ENCODE measurements at regions not wholly inside any gene's neighbourhood (a gene's known extent, or its start where the extent isn't known, plus 50 kb on each side); places are given as distances from the start of the nearest gene placed in this dataset.
"Not testable (repeated sequence)": the region's sequence is repeated elsewhere in the genome, so short reads cannot be mapped to it uniquely, and the experiment has no call there.

GRCh38 chr14:38578278-38578681 lies 322.4 kb upstream of the CLEC14A start:
- POLR2A ChIA-PET: no interaction called here
- CTCF ChIA-PET: no interaction called here
- TF ChIP-seq BHLHE40 (IDR thresholded peaks at IDR 0.05; ENCODE audit: borderline replicate concordance) (no peak), LEF1 (IDR thresholded peaks at IDR 0.05; ENCODE audit: borderline replicate concordance) (no peak), FOXA1 (IDR thresholded peaks at IDR 0.05) (no peak), SUZ12 (IDR thresholded peaks at IDR 0.05) (no peak), NFRKB (IDR thresholded peaks at IDR 0.05) (no peak), TARDBP (IDR thresholded peaks at IDR 0.05) (no peak), ARNT (IDR thresholded peaks at IDR 0.05) (no peak), CTBP1 (IDR thresholded peaks at IDR 0.05; ENCODE audit: borderline replicate concordance) (no peak), FOXK2 (IDR thresholded peaks at IDR 0.05) (no peak), ELF4 (IDR thresholded peaks at IDR 0.05) (no peak), HDGF (IDR thresholded peaks at IDR 0.05; ENCODE audit: borderline replicate concordance) (no peak), FOXM1 (IDR thresholded peaks at IDR 0.05; ENCODE audit: borderline replicate concordance) (no peak), L3MBTL2 (conservative IDR thresholded peaks at IDR 0.05) (no peak), SP1 (IDR thresholded peaks at IDR 0.05) (no peak), ZNF384 (IDR thresholded peaks at IDR 0.05) (no peak)
- TF ChIP-seq, protein P1, sequence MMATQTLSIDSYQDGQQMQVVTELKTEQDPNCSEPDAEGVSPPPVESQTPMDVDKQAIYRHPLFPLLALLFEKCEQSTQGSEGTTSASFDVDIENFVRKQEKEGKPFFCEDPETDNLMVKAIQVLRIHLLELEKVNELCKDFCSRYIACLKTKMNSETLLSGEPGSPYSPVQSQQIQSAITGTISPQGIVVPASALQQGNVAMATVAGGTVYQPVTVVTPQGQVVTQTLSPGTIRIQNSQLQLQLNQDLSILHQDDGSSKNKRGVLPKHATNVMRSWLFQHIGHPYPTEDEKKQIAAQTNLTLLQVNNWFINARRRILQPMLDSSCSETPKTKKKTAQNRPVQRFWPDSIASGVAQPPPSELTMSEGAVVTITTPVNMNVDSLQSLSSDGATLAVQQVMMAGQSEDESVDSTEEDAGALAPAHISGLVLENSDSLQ (IDR thresholded peaks at IDR 0.05): no peak
- DNase-seq (ENCODE audit: extremely low spot score): no peak

GRCh38 chr14:38567703-38568102 lies 311.8 kb upstream of the CLEC14A start:
- TF ChIP-seq BHLHE40 (IDR thresholded peaks at IDR 0.05; ENCODE audit: borderline replicate concordance) (no peak), SUZ12 (IDR thresholded peaks at IDR 0.05) (no peak), NFRKB (IDR thresholded peaks at IDR 0.05) (no peak), FOXA1 (IDR thresholded peaks at IDR 0.05) (no peak), LEF1 (IDR thresholded peaks at IDR 0.05; ENCODE audit: borderline replicate concordance) (no peak), FOXK2 (IDR thresholded peaks at IDR 0.05) (no peak)
- no peak for DNase-seq (ENCODE audit: extremely low spot score)
- ChIA-PET POLR2A (no interaction called here), CTCF (no interaction called here)

GRCh38 chr14:38561657-38562056 lies 305.8 kb upstream of the CLEC14A start:
- DNase-seq (ENCODE audit: extremely low spot score): no peak
- CTCF ChIA-PET: interaction anchor here (0.6 kb wide), 1 partner anchor 972 kb away, joined by 3 read pairs; no protein-coding TSS in a partner anchor
- POLR2A ChIA-PET: no interaction called here
- TF ChIP-seq FOXK2 (IDR thresholded peaks at IDR 0.05) (no peak), SUZ12 (IDR thresholded peaks at IDR 0.05) (no peak), TARDBP (IDR thresholded peaks at IDR 0.05) (no peak), NFRKB (IDR thresholded peaks at IDR 0.05) (no peak), L3MBTL2 (conservative IDR thresholded peaks at IDR 0.05) (no peak), ARNT (IDR thresholded peaks at IDR 0.05) (no peak), LEF1 (IDR thresholded peaks at IDR 0.05; ENCODE audit: borderline replicate concordance) (no peak), ZNF384 (IDR thresholded peaks at IDR 0.05) (no peak), HDGF (IDR thresholded peaks at IDR 0.05; ENCODE audit: borderline replicate concordance) (no peak)

DNA sequence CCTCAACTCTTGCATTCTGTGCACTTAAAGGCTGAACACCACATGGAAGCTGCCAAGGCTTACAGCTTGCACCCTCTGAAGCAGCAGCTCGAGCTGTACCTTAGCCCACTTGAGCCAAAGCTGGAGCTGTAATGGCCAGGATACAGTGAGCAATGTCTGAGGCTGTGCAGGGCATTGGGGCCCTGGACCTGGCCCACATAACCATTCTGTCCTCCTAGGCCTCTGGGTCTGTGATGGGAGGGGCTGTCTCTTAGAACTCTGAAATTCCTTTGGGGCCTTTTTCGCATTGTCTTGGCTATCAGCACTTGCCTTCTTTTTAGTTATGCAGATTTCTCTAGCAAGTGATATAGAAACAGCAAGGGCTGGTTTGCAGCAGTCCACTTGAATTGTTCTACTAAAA lies 303.8 kb upstream of the CLEC14A start:
- ChIA-PET CTCF (no interaction called here), POLR2A (no interaction called here)
- TF ChIP-seq SP1 (IDR thresholded peaks at IDR 0.05) (no peak), ELF4 (IDR thresholded peaks at IDR 0.05) (no peak), L3MBTL2 (conservative IDR thresholded peaks at IDR 0.05) (no peak), FOXM1 (IDR thresholded peaks at IDR 0.05; ENCODE audit: borderline replicate concordance) (no peak), BHLHE40 (IDR thresholded peaks at IDR 0.05; ENCODE audit: borderline replicate concordance) (no peak), TARDBP (IDR thresholded peaks at IDR 0.05) (no peak), FOXK2 (IDR thresholded peaks at IDR 0.05) (no peak), HDGF (IDR thresholded peaks at IDR 0.05; ENCODE audit: borderline replicate concordance) (no peak), CTBP1 (IDR thresholded peaks at IDR 0.05; ENCODE audit: borderline replicate concordance) (no peak), ARNT (IDR thresholded peaks at IDR 0.05) (no peak), FOXA1 (IDR thresholded peaks at IDR 0.05) (no peak), SUZ12 (IDR thresholded peaks at IDR 0.05) (no peak), ZNF384 (IDR thresholded peaks at IDR 0.05) (no peak), NFRKB (IDR thresholded peaks at IDR 0.05) (no peak), LEF1 (IDR thresholded peaks at IDR 0.05; ENCODE audit: borderline replicate concordance) (no peak)
- TF ChIP-seq, protein P1 (IDR thresholded peaks at IDR 0.05): no peak

GRCh38 chr14:38557391-38557790 lies 301.5 kb upstream of the CLEC14A start:
- CTCF ChIA-PET; DNase-seq (ENCODE audit: extremely low spot score); POLR2A ChIA-PET: not testable (repeated sequence)

More for the DNA sequence above, 303.8 kb upstream of the CLEC14A start:
- DNase-seq (ENCODE audit: extremely low spot score): no peak

GRCh38 chr14:38556252-38556651 lies 300.4 kb upstream of the CLEC14A start:
- ChIA-PET POLR2A (no interaction called here), CTCF (no interaction called here)
- TF ChIP-seq ARNT (IDR thresholded peaks at IDR 0.05): no peak
- no peak for TF ChIP-seq L3MBTL2 (conservative IDR thresholded peaks at IDR 0.05)
- TF ChIP-seq SP1 (IDR thresholded peaks at IDR 0.05): no peak
- TF ChIP-seq ZNF384 (IDR thresholded peaks at IDR 0.05): no peak
- no peak for TF ChIP-seq TARDBP (IDR thresholded peaks at IDR 0.05)
- no peak for TF ChIP-seq CTBP1 (IDR thresholded peaks at IDR 0.05; ENCODE audit: borderline replicate concordance)
- TF ChIP-seq FOXK2 (IDR thresholded peaks at IDR 0.05): no peak
- TF ChIP-seq ELF4 (IDR thresholded peaks at IDR 0.05): no peak
- no peak for DNase-seq (ENCODE audit: extremely low spot score)

- no peak for DNase-seq (ENCODE audit: extremely low spot score)
- ChIA-PET POLR2A (no interaction called here), CTCF (no interaction called here)
- no peak for TF ChIP-seq BHLHE40 (IDR thresholded peaks at IDR 0.05; ENCODE audit: borderline replicate concordance)
- TF ChIP-seq SUZ12 (IDR thresholded peaks at IDR 0.05): no peak
- TF ChIP-seq FOXM1 (IDR thresholded peaks at IDR 0.05; ENCODE audit: borderline replicate concordance): no peak
- TF ChIP-seq NFRKB (IDR thresholded peaks at IDR 0.05): no peak
- TF ChIP-seq, protein P1 (IDR thresholded peaks at IDR 0.05): no peak
- TF ChIP-seq LEF1 (IDR thresholded peaks at IDR 0.05; ENCODE audit: borderline replicate concordance): no peak
- TF ChIP-seq ELF4 (IDR thresholded peaks at IDR 0.05): no peak
- TF ChIP-seq HDGF (IDR thresholded peaks at IDR 0.05; ENCODE audit: borderline replicate concordance): no peak
- TF ChIP-seq ARNT (IDR thresholded peaks at IDR 0.05): no peak
- TF ChIP-seq FOXA1 (IDR thresholded peaks at IDR 0.05): no peak
- no peak for TF ChIP-seq L3MBTL2 (conservative IDR thresholded peaks at IDR 0.05)
- no peak for TF ChIP-seq ZNF384 (IDR thresholded peaks at IDR 0.05)
- TF ChIP-seq CTBP1 (IDR thresholded peaks at IDR 0.05; ENCODE audit: borderline replicate concordance): no peak
These were observed 298.1 kb upstream of the CLEC14A start for GRCh38 chr14:38554026-38554425.
